ENCODE measurements at regions not wholly inside any gene's neighbourhood (a gene's known extent, or its start where the extent isn't known, plus 50 kb on each side); places are given as distances from the start of the nearest gene placed in this dataset.

DNA sequence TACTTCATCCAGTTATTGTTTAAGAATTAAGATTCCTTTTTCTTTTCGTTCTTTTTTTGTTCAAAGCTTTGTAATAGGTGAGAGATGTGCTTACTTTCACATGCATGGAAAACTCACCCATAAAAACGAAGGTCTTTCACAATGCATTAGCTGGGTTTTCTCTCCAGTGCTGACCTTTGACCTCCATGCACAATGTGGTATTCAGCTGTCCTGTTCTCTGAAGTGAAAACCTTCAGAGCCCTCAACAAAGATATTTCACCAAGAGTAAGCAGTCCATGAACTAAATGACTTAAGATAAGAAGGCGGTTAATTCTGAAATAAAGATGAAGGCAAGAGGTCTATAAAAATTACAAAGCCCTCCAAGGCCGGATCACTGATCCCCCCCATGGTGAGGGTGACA, 77.1 kb upstream of the IPO9 start:
- TF ChIP-seq, protein P1, sequence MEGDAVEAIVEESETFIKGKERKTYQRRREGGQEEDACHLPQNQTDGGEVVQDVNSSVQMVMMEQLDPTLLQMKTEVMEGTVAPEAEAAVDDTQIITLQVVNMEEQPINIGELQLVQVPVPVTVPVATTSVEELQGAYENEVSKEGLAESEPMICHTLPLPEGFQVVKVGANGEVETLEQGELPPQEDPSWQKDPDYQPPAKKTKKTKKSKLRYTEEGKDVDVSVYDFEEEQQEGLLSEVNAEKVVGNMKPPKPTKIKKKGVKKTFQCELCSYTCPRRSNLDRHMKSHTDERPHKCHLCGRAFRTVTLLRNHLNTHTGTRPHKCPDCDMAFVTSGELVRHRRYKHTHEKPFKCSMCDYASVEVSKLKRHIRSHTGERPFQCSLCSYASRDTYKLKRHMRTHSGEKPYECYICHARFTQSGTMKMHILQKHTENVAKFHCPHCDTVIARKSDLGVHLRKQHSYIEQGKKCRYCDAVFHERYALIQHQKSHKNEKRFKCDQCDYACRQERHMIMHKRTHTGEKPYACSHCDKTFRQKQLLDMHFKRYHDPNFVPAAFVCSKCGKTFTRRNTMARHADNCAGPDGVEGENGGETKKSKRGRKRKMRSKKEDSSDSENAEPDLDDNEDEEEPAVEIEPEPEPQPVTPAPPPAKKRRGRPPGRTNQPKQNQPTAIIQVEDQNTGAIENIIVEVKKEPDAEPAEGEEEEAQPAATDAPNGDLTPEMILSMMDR (IDR thresholded peaks at IDR 0.05; ENCODE audit: partially characterized antibody, unreplicated experiment): no peak
- DNase-seq: no peak
- Mint-ChIP-seq H3K4me1 (ENCODE audit: low read depth, unreplicated experiment) (peaks cover 37% of the 10 kb centered on the region), H3K27me3 (ENCODE audit: unreplicated experiment) (no peaks in the 10 kb centered on the region), H3K36me3 (ENCODE audit: unreplicated experiment) (no peaks in the 10 kb centered on the region), H3K9me3 (ENCODE audit: unreplicated experiment) (peaks cover 3% of the 10 kb centered on the region), H3K4me3 (ENCODE audit: unreplicated experiment) (no peak overlapping the region), H3K27ac (ENCODE audit: unreplicated experiment) (no peak overlapping the region)

DNA sequence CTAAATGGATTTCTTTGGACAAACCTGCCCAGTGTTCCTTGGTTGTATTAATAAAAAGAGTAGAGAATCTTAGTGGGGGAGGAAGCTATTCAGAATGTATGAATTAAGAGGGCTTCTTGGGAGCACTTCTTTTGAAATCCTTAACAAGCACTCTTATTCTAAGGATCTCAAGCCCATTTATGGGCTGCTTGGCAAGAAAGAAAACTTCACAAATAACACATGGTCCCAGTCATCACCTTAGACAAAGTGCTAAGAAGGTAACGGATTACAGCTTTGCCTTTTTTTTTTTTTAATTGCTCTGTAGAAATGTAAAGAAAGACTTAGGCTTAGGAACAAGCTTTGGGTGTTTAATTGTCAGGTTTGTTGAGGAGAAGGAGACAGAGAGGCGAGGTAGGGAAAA, 76.6 kb upstream of the IPO9 start:
- peaks cover 3% of the 10 kb centered on the region for H3K9me3 Mint-ChIP-seq (ENCODE audit: unreplicated experiment)
- no peak overlapping the region for H3K4me3 Mint-ChIP-seq (ENCODE audit: unreplicated experiment)
- H3K27me3 Mint-ChIP-seq (ENCODE audit: unreplicated experiment): no peaks in the 10 kb centered on the region
- no peak overlapping the region for H3K27ac Mint-ChIP-seq (ENCODE audit: unreplicated experiment)
- peaks cover 34% of the 10 kb centered on the region for H3K4me1 Mint-ChIP-seq (ENCODE audit: low read depth, unreplicated experiment)
- TF ChIP-seq, protein P1 (IDR thresholded peaks at IDR 0.05; ENCODE audit: partially characterized antibody, unreplicated experiment): no peak
- H3K36me3 Mint-ChIP-seq (ENCODE audit: unreplicated experiment): no peaks in the 10 kb centered on the region
- no peak for DNase-seq

DNA sequence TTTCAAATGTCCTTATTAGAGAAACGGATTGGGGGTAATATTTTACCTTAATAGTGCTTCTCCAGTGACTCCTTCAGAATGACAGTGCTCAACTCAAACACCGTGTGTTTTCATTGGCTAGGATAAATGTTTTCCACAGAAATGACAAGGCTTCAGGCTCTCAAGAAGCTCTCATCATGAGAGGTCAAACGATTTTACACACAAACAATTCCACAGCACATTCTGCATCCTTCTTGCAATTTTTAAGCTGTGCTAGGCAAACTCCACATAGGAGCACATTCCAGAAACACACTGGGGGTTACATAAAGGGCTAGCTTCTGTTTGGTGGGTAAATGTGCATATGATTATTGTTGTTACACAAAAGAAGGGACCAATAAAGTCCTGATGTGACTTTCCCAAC, 75.5 kb upstream of the IPO9 start:
- Mint-ChIP-seq H3K4me3 (ENCODE audit: unreplicated experiment) (no peak overlapping the region), H3K4me1 (ENCODE audit: low read depth, unreplicated experiment) (peaks cover 36% of the 10 kb centered on the region), H3K27me3 (ENCODE audit: unreplicated experiment) (no peaks in the 10 kb centered on the region), H3K9me3 (ENCODE audit: unreplicated experiment) (peaks cover 3% of the 10 kb centered on the region), H3K27ac (ENCODE audit: unreplicated experiment) (no peak overlapping the region), H3K36me3 (ENCODE audit: unreplicated experiment) (no peaks in the 10 kb centered on the region)
- no peak for DNase-seq
- TF ChIP-seq, protein P1 (IDR thresholded peaks at IDR 0.05; ENCODE audit: partially characterized antibody, unreplicated experiment): no peak

DNA sequence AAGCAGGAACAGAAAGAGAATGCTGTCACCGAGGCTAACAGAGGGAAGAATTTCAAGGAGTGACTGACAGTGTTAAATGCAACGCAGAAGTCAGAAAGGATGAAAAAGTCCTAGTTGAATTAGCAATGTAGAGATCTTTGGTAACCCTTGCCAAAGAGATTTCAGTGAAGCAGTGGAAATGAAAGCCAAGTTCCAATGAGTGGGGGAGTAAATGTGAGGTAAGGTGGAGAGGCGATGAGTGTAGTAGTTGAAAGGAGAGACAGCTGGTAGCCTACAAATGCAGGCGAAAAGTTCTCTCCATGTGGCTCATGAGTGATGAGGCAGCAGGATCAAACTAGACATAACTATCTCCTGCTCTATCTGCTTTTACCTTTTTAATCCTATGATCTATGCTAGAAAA, 74.6 kb upstream of the IPO9 start:
- no peak for DNase-seq
- no peak overlapping the region for H3K4me3 Mint-ChIP-seq (ENCODE audit: unreplicated experiment)
- peaks cover 43% of the 10 kb centered on the region for H3K4me1 Mint-ChIP-seq (ENCODE audit: low read depth, unreplicated experiment)
- H3K27ac Mint-ChIP-seq (ENCODE audit: unreplicated experiment): no peak overlapping the region
- H3K27me3 Mint-ChIP-seq (ENCODE audit: unreplicated experiment): no peaks in the 10 kb centered on the region
- TF ChIP-seq, protein P1 (IDR thresholded peaks at IDR 0.05; ENCODE audit: partially characterized antibody, unreplicated experiment): no peak
- no peaks in the 10 kb centered on the region for H3K9me3 Mint-ChIP-seq (ENCODE audit: unreplicated experiment)
- H3K36me3 Mint-ChIP-seq (ENCODE audit: unreplicated experiment): no peaks in the 10 kb centered on the region

DNA sequence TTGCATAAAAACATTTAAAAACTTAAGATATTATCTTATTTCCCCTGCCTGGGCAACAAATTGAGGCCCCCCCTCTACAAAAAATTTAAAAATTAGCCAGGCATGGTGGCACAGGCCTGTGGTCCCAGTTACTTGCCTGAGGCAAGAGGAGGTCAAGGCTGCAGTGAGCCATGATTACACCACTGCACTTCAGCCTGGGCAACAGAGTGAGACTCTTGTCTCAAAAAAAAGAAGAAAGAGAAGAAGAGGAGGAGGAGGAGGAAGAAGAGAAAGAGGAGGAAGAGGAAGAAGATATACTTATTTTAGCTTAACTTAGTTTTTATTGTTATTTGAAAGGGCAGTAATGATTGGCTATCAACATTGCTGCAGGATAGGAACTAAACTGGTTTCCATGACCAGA, 73.8 kb upstream of the IPO9 start:
- TF ChIP-seq, protein P1 (IDR thresholded peaks at IDR 0.05; ENCODE audit: partially characterized antibody, unreplicated experiment): no peak
- no peak overlapping the region for H3K4me3 Mint-ChIP-seq (ENCODE audit: unreplicated experiment)
- H3K4me1 Mint-ChIP-seq (ENCODE audit: low read depth, unreplicated experiment): peaks cover 46% of the 10 kb centered on the region
- H3K27ac Mint-ChIP-seq (ENCODE audit: unreplicated experiment): no peak overlapping the region
- H3K9me3 Mint-ChIP-seq (ENCODE audit: unreplicated experiment): no peaks in the 10 kb centered on the region
- DNase-seq: no peak
- H3K27me3 Mint-ChIP-seq (ENCODE audit: unreplicated experiment): no peaks in the 10 kb centered on the region
- H3K36me3 Mint-ChIP-seq (ENCODE audit: unreplicated experiment): no peaks in the 10 kb centered on the region
